Ishikawa (cell line): ENCODE measurements at regions not wholly inside any gene's neighbourhood (a gene's known extent, or its start where the extent isn't known, plus 50 kb on each side); places are given as distances from the start of the nearest gene placed in this dataset.

Experiments used
- CEBPB ChIP-seq: IDR thresholded peaks from 2 replicates; pipeline ENCODE4 v1.6.1; 2012
- CREB1 ChIP-seq: IDR thresholded peaks from 2 replicates; pipeline ENCODE4 v1.6.1; 2012; ENCODE audit warnings: low read depth
- EGR1 ChIP-seq: IDR thresholded peaks from 2 replicates; pipeline ENCODE4 v1.6.1; 2012
- EP300 ChIP-seq: IDR thresholded peaks from 2 replicates; pipeline ENCODE4 v1.6.1; 2012; ENCODE audit warnings: borderline replicate concordance
- FOXM1 ChIP-seq: IDR thresholded peaks from 2 replicates; pipeline ENCODE4 v1.6.1; 2012; ENCODE audit warnings: low read depth, borderline replicate concordance
- NFIC ChIP-seq: IDR thresholded peaks from 2 replicates; pipeline ENCODE4 v1.6.1; 2012
- RAD21 ChIP-seq: IDR thresholded peaks from 2 replicates; pipeline ENCODE4 v1.6.1; 2012; ENCODE audit warnings: low read depth
- TAF1 ChIP-seq: IDR thresholded peaks from 2 replicates; pipeline ENCODE4 v1.6.1; 2012; ENCODE audit warnings: low read depth, mild to moderate bottlenecking
- TCF12 ChIP-seq: IDR thresholded peaks from 2 replicates; pipeline ENCODE4 v1.6.1; 2012; ENCODE audit warnings: low read depth
- TEAD4 ChIP-seq: IDR thresholded peaks from 2 replicates; pipeline ENCODE4 v1.6.1; 2012
- YY1 ChIP-seq: IDR thresholded peaks from 2 replicates; pipeline ENCODE4 v1.6.1; 2012; ENCODE audit warnings: low read depth
- ZBTB7A ChIP-seq: IDR thresholded peaks from 2 replicates; pipeline ENCODE4 v1.6.1; 2012; ENCODE audit warnings: low read depth
- TF ChIP-seq, protein P1 (sequence below): IDR thresholded peaks from 2 replicates; pipeline ENCODE4 v1.6.1; 2012
- TF ChIP-seq, protein P2 (sequence below): IDR thresholded peaks from 2 replicates; pipeline ENCODE4 v1.6.1; 2012
- TF ChIP-seq, protein P3 (sequence below): IDR thresholded peaks from 2 replicates; pipeline ENCODE4 v1.6.1; 2012; ENCODE audit warnings: low read depth, mild to moderate bottlenecking

DNA sequence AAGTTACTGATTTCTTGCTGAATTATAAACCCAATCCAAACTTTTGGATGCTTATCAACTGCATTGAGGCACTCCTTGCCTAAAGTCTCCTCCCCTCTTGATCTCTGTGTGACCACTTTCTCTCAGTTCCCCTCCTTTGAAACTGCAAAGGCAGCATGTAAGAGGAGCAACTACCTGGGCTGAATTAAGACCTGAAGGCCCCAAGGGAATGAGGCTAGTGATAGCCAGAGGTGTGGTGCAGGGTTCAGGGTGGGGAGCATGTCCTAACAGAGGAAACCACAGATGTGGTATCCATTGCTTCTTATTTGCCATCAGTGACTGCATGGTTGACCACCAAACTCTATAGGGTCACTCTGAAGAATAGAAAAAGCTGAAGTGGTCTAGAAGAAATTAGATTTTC lies 557.9 kb downstream of the TNS1 start:
- no peak for TF ChIP-seq CREB1
- TF ChIP-seq, protein P1, sequence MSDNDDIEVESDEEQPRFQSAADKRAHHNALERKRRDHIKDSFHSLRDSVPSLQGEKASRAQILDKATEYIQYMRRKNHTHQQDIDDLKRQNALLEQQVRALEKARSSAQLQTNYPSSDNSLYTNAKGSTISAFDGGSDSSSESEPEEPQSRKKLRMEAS: no peak
- TF ChIP-seq YY1: no peak
- TF ChIP-seq EGR1: no peak
- TF ChIP-seq TCF12: no peak
- no peak for TF ChIP-seq TEAD4
- TF ChIP-seq, protein P2, sequence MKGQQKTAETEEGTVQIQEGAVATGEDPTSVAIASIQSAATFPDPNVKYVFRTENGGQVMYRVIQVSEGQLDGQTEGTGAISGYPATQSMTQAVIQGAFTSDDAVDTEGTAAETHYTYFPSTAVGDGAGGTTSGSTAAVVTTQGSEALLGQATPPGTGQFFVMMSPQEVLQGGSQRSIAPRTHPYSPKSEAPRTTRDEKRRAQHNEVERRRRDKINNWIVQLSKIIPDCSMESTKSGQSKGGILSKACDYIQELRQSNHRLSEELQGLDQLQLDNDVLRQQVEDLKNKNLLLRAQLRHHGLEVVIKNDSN: no peak
- no peak for TF ChIP-seq TAF1
- no peak for TF ChIP-seq EP300
- TF ChIP-seq ZBTB7A: no peak
- TF ChIP-seq NFIC: no peak
- no peak for TF ChIP-seq CEBPB
- TF ChIP-seq, protein P3, sequence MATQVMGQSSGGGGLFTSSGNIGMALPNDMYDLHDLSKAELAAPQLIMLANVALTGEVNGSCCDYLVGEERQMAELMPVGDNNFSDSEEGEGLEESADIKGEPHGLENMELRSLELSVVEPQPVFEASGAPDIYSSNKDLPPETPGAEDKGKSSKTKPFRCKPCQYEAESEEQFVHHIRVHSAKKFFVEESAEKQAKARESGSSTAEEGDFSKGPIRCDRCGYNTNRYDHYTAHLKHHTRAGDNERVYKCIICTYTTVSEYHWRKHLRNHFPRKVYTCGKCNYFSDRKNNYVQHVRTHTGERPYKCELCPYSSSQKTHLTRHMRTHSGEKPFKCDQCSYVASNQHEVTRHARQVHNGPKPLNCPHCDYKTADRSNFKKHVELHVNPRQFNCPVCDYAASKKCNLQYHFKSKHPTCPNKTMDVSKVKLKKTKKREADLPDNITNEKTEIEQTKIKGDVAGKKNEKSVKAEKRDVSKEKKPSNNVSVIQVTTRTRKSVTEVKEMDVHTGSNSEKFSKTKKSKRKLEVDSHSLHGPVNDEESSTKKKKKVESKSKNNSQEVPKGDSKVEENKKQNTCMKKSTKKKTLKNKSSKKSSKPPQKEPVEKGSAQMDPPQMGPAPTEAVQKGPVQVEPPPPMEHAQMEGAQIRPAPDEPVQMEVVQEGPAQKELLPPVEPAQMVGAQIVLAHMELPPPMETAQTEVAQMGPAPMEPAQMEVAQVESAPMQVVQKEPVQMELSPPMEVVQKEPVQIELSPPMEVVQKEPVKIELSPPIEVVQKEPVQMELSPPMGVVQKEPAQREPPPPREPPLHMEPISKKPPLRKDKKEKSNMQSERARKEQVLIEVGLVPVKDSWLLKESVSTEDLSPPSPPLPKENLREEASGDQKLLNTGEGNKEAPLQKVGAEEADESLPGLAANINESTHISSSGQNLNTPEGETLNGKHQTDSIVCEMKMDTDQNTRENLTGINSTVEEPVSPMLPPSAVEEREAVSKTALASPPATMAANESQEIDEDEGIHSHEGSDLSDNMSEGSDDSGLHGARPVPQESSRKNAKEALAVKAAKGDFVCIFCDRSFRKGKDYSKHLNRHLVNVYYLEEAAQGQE: no peak
- TF ChIP-seq FOXM1: no peak
- no peak for TF ChIP-seq RAD21

DNA sequence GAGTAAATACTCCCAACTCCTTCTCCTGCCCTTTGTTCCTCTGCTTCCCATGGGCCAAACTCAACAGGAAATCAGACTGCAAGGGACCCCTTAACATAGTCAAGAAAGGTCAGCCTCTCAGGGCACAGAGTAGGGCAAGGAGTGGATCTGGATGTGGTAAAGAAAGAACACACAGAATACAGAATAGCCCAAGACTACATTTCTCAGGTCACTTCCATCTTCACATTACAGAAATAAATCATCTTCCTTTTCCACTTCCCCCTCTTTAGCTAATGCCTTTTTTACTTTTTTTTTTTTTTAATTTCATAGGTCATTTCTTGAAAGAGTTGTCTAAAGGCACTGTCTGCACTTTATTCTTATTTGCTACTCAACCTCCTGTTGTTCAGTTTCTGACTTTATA lies 558.3 kb downstream of the TNS1 start:
- TF ChIP-seq, protein P3: no peak
- TF ChIP-seq FOXM1: no peak
- TF ChIP-seq, protein P1: no peak

DNA sequence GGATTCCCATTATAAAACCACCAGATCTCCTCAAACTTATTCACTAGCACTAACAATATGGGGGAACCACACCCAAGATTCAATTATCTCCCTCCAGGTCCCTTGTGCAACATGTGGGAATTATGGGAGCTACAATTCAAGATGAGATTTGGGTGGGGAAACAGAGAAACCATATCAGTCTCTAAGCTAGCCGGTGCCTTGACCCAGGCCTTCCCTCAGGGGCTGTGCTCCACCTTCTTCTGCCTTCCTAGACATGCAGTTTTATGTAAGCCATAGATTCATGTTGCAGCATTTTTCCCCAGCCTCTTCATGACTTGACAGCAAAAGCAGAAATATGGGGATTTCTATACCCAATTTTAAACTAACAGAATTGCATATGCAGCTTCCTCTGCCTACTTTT lies 559.2 kb downstream of the TNS1 start:
- TF ChIP-seq ZBTB7A (no peak), CREB1 (no peak), TCF12 (no peak), RAD21 (no peak), NFIC (no peak)
- TF ChIP-seq, protein P2: no peak

DNA sequence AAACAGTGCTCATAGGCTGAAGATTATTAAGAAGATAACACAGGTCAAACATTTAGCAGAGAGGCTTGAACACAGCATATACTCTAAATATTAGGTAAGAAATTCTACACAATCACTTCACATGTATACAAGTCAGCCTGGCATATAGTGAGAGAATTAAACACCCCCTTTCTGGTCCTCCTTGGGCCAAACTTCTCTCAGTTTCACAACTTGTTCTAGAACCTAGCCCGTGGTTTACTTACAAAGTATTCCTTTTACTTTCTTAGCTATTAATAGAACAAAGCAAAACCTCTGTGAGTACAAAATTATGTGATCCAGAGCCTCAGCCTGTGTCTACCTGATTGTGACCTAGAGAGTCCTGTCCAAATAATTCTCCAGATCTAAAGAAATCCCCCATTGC lies 562.8 kb downstream of the TNS1 start:
- TF ChIP-seq NFIC (no peak), TCF12 (no peak), RAD21 (no peak), CEBPB (no peak), CREB1 (no peak), EP300 (no peak), ZBTB7A (no peak), FOXM1 (no peak), TAF1 (no peak), YY1 (no peak), TEAD4 (no peak), EGR1 (no peak)
- TF ChIP-seq, protein P3: no peak
- TF ChIP-seq, protein P2: no peak
- TF ChIP-seq, protein P1: no peak
